Fibroblast of villous mesenchyme (primary cell): ENCODE measurements at regions not wholly inside any gene's neighbourhood (a gene's known extent, or its start where the extent isn't known, plus 50 kb on each side); places are given as distances from the start of the nearest gene placed in this dataset.

Source experiments
- DNase-seq: peaks from one replicate; pipeline ENCODE4 v3.0.0-alpha.2; 2010; ENCODE audit warnings: low read depth
- H3K4me3 ChIP-seq: 2 replicates; pipeline ENCODE4 v1.5.1; 2011; ENCODE audit warnings: low read depth, mild to moderate bottlenecking, low read length
- TF ChIP-seq, protein P1 (sequence below): IDR thresholded peaks from 2 replicates; pipeline ENCODE4 v1.5.1; 2012; ENCODE audit warnings: low read depth, mild to moderate bottlenecking, low read length; ENCODE audit not compliant: insufficient read depth

DNA sequence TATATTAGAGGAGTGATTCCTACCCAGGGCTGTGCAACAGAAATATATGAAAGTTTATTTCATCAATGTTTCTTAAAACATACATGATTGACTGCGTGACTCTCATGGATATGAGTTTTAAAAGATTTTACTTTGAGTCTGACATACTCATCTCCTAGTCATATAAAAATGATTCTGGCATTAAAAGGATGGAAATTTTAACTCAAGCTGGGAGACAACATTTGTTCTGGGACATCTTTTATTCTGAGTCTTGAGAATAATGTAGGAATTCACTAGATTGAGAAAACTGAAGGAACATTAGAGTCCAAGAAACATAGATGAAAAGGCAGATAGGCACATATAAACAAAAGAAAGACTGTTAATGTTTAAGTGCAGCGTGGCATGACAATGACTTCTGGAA lies 649.6 kb downstream of the SPRY1 start:
- no peak overlapping the region for H3K4me3 ChIP-seq
- DNase-seq: no peak
- TF ChIP-seq, protein P1, sequence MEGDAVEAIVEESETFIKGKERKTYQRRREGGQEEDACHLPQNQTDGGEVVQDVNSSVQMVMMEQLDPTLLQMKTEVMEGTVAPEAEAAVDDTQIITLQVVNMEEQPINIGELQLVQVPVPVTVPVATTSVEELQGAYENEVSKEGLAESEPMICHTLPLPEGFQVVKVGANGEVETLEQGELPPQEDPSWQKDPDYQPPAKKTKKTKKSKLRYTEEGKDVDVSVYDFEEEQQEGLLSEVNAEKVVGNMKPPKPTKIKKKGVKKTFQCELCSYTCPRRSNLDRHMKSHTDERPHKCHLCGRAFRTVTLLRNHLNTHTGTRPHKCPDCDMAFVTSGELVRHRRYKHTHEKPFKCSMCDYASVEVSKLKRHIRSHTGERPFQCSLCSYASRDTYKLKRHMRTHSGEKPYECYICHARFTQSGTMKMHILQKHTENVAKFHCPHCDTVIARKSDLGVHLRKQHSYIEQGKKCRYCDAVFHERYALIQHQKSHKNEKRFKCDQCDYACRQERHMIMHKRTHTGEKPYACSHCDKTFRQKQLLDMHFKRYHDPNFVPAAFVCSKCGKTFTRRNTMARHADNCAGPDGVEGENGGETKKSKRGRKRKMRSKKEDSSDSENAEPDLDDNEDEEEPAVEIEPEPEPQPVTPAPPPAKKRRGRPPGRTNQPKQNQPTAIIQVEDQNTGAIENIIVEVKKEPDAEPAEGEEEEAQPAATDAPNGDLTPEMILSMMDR: no peak

DNA sequence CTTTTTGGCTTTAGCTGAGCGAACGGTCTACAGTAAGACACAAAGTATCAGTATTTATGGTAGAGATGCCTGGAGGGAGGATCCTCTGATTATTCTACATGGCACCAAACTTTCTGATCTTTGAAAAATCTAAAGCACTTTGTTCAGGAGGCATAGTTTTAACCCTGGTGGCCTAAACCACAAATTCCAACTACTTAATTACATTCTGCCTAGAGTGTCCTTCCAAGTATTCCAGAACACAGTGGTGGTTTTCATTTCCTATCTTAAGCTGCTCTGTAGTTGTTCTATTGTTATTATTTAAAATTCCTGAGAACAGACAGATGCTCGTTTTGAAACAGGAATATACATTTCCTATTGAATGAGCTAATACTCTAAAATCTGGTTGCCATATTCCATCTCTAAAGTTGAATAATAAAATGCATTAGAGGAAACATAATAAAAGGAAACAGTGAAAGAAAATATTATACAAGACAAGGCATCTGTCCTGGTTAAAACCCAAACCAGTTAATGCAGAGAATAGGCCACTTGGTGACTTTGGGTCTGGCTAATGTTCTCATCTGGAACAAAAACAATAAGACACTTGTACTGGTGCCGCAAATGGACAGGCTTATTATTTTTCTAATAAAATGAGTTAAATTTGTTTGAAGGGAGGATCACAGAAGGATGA lies 657.4 kb downstream of the SPRY1 start:
- H3K4me3 ChIP-seq: no peak overlapping the region
- peak; percentile 21 for DNase-seq
- TF ChIP-seq, protein P1: no peak

DNA sequence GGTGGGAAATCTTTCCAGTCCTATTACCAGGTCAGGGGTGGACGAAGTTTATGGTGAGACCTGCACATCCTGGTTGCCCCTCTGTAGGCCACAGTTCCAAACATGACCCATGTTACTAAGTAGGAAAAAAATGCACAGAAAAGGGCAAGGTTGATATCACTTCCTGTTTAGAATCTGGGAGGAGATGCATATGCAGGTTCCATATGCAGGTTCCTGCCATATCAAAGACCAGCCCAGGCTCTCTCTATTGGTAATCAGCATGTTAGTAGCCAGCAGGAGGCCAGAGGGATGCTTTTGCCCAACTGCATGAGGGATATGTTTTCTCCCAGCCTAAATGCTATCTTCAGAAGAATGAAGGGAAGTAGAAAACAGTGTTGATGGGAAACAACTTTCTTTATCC lies 657.2 kb downstream of the ANKRD50 start:
- TF ChIP-seq, protein P1: no peak
- H3K4me3 ChIP-seq: no peak overlapping the region

DNA sequence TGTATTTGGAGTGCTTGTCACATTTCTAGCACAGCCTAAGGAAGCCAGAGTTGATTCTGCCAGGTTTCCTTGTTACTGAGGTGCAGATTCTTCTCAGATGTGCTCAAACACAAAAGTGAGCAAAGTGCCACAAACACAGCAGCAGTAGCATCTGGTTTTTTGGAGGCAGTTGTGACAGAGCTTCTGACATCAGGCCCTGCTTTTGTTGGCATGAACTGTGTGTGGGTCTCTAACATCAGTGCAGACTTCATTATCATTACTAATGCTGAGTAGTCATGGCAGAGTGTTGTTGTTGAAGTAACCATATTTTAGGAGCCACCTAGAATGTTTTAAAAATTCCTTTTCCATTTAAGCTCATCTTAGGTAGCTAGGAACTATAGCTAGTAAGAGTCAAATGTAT lies 656.6 kb downstream of the ANKRD50 start:
- no peak overlapping the region for H3K4me3 ChIP-seq
- TF ChIP-seq, protein P1: no peak
- no peak for DNase-seq

More for the DNA sequence above, 657.2 kb downstream of the ANKRD50 start:
- DNase-seq: no peak

DNA sequence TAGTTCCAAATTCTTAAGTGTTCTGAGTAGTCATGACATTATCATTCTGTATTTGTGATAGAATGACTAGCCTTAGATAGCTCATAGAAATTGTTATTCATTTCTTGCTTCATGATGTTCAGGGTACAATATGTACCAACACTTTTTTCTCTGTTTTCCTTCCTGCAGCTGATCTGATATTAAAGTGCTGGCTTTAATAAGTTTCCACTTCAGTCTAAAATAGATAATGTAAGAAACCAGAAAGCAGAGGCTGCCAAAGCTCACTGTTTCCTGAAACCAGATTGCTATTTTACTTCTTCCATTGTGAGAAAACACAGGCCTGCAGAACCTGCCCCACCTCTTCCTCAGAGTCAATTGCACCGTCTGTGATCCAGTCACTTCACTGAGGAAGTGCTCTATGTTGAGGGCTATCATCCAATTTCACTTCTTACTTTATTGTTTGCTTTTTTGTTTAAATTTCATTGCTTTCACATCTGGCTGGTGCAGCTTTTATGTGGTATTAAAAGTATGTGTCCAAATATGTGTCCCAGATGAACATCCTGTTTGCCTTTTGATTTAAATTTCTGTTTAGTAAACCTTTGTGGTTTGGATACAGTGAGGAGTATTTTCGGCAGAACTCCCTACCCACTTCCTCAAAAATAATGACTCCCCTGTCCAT lies 652.1 kb downstream of the ANKRD50 start:
- TF ChIP-seq, protein P1: no peak
- H3K4me3 ChIP-seq: no peak overlapping the region
- peak; percentile 86 for DNase-seq

DNA sequence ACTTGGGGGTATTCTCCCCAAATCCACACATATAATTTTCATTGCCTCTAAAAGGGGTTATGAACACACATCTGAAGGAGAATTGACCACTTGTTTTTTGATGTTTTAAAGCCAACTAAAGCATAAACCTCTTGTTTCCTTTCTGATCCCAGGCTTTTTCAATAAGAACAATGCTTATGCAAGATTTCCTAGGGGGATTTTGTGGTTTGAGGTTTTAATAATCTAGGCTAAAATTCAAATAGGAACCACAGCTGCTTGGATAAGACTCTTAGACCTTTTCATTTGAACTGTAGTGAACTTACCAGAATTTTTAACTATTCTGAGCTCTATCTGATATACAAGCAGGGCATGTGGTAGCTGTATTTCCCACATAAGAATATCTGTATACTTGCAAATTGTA lies 651.1 kb downstream of the ANKRD50 start:
- DNase-seq: peak; percentile 86
- TF ChIP-seq, protein P1: no peak
- H3K4me3 ChIP-seq: no peak overlapping the region
